ENCODE measurements at regions not wholly inside any gene's neighbourhood (a gene's known extent, or its start where the extent isn't known, plus 50 kb on each side); places are given as distances from the start of the nearest gene placed in this dataset.

DNA sequence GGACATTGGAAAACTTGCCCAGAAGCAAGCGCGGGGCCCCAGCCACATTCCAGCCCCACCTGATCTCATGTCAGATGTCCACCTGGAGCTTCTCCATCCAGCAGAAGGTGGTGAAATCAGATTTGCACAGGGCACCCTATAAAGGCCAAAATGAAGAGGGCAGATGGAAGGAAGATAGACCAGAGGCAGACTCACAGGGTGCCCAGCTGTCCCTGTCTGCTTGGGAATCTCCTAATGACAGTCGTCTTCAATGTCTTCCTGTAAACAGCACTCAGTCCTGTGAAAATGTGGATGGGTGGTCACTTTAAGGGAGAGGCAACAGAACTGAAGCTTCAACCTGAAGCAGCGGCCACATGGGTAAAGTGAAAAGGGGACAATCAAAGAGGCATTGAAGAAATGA, 607.5 kb downstream of the IRX1 start (continued):
- no peak for TF ChIP-seq ZNF146 (tag by site-specific recombination; IDR thresholded peaks at IDR 0.05)
- no peak for TF ChIP-seq ZFP41 (tag by site-specific recombination; IDR thresholded peaks at IDR 0.05; ENCODE audit: borderline replicate concordance)
- TF ChIP-seq ZNF324 (tag by site-specific recombination; IDR thresholded peaks at IDR 0.05): no peak
- no peak for TF ChIP-seq ZBTB20 (tag by site-specific recombination; IDR thresholded peaks at IDR 0.05)
- TF ChIP-seq ZNF362 (tag by site-specific recombination; IDR thresholded peaks at IDR 0.05): no peak

- Histone ChIP-seq H3K4me3 (ENCODE audit: low read depth, low read length) (no peak overlapping the region), H3K36me3 (ENCODE audit: control insufficient read depth in 2 of 2, insufficient read depth in 1 of 2, low read length in 2 of 2) (no peaks in the 10 kb centered on the region), H3K9me3 (ENCODE audit: control insufficient read depth, insufficient read depth, low read depth, low read length) (no peaks in the 10 kb centered on the region), H3K4me1 (ENCODE audit: control insufficient read depth, insufficient read depth, low read length) (no peaks in the 10 kb centered on the region), H3K27ac (ENCODE audit: extremely low read depth, low read depth, low read length) (no peak overlapping the region)
- POLR2A ChIA-PET: no interaction called here
- CTCF ChIA-PET: no interaction called here
- TF ChIP-seq ZNF645 (tag by site-specific recombination; IDR thresholded peaks at IDR 0.05) (no peak), ZNF629 (tag by site-specific recombination; IDR thresholded peaks at IDR 0.05) (no peak), YY2 (tag by site-specific recombination; IDR thresholded peaks at IDR 0.05) (no peak), ZNF223 (tag by site-specific recombination; IDR thresholded peaks at IDR 0.05) (no peak), ZNF549 (tag by site-specific recombination; IDR thresholded peaks at IDR 0.05) (no peak), ZNF514 (tag by site-specific recombination; IDR thresholded peaks at IDR 0.05) (no peak), ZBTB48 (tag by site-specific recombination; IDR thresholded peaks at IDR 0.05) (no peak), ZNF155 (tag by site-specific recombination; IDR thresholded peaks at IDR 0.05) (no peak), GLIS2 (tag by site-specific recombination; IDR thresholded peaks at IDR 0.05) (no peak)
- TF ChIP-seq, protein P1, sequence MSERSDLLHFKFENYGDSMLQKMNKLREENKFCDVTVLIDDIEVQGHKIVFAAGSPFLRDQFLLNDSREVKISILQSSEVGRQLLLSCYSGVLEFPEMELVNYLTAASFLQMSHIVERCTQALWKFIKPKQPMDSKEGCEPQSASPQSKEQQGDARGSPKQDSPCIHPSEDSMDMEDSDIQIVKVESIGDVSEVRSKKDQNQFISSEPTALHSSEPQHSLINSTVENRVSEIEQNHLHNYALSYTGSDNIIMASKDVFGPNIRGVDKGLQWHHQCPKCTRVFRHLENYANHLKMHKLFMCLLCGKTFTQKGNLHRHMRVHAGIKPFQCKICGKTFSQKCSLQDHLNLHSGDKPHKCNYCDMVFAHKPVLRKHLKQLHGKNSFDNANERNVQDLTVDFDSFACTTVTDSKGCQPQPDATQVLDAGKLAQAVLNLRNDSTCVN (tag by site-specific recombination; optimal IDR thresholded peaks at IDR 0.05): no peak
- TF ChIP-seq, protein P2, sequence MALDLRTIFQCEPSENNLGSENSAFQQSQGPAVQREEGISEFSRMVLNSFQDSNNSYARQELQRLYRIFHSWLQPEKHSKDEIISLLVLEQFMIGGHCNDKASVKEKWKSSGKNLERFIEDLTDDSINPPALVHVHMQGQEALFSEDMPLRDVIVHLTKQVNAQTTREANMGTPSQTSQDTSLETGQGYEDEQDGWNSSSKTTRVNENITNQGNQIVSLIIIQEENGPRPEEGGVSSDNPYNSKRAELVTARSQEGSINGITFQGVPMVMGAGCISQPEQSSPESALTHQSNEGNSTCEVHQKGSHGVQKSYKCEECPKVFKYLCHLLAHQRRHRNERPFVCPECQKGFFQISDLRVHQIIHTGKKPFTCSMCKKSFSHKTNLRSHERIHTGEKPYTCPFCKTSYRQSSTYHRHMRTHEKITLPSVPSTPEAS (tag by site-specific recombination; IDR thresholded peaks at IDR 0.05): no peak
- TF ChIP-seq, protein P3, sequence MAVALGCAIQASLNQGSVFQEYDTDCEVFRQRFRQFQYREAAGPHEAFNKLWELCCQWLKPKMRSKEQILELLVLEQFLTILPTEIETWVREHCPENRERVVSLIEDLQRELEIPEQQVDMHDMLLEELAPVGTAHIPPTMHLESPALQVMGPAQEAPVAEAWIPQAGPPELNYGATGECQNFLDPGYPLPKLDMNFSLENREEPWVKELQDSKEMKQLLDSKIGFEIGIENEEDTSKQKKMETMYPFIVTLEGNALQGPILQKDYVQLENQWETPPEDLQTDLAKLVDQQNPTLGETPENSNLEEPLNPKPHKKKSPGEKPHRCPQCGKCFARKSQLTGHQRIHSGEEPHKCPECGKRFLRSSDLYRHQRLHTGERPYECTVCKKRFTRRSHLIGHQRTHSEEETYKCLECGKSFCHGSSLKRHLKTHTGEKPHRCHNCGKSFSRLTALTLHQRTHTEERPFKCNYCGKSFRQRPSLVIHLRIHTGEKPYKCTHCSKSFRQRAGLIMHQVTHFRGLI (tag by site-specific recombination; IDR thresholded peaks at IDR 0.05): no peak
Measured at GRCh38 chr5:4204276-4205141, 608.9 kb downstream of the IRX1 start.

- H3K4me3 ChIP-seq (ENCODE audit: low read depth, low read length): no peak overlapping the region
- no peaks in the 10 kb centered on the region for H3K4me1 ChIP-seq (ENCODE audit: control insufficient read depth, insufficient read depth, low read length)
- POLR2A ChIA-PET: no interaction called here
- no peaks in the 10 kb centered on the region for H3K9me3 ChIP-seq (ENCODE audit: control insufficient read depth, insufficient read depth, low read depth, low read length)
- CTCF ChIA-PET: interaction anchor here (0.6 kb wide), 1 partner anchor 77 kb away, joined by 6 read pairs; no protein-coding TSS in a partner anchor
- H3K36me3 ChIP-seq (ENCODE audit: control insufficient read depth in 2 of 2, insufficient read depth in 1 of 2, low read length in 2 of 2): no peaks in the 10 kb centered on the region
- no peak overlapping the region for H3K27ac ChIP-seq (ENCODE audit: extremely low read depth, low read depth, low read length)
- TF ChIP-seq ZNF404 (tag by site-specific recombination; IDR thresholded peaks at IDR 0.05) (no peak), ZEB2 (tag by site-specific recombination; IDR thresholded peaks at IDR 0.05) (no peak), ZNF10 (tag by site-specific recombination; IDR thresholded peaks at IDR 0.05) (no peak), ZNF23 (tag by site-specific recombination; IDR thresholded peaks at IDR 0.05; ENCODE audit: borderline replicate concordance) (no peak), ZNF560 (tag by site-specific recombination; IDR thresholded peaks at IDR 0.05; ENCODE audit: borderline replicate concordance) (no peak), ZBTB8A (tag by site-specific recombination; IDR thresholded peaks at IDR 0.05) (no peak), ZBTB7A (tag by site-specific recombination; IDR thresholded peaks at IDR 0.05; ENCODE audit: low read depth) (no peak), ZNF169 (tag by site-specific recombination; IDR thresholded peaks at IDR 0.05) (no peak), ZNF621 (tag by site-specific recombination; IDR thresholded peaks at IDR 0.05) (no peak)
- TF ChIP-seq, protein P4, sequence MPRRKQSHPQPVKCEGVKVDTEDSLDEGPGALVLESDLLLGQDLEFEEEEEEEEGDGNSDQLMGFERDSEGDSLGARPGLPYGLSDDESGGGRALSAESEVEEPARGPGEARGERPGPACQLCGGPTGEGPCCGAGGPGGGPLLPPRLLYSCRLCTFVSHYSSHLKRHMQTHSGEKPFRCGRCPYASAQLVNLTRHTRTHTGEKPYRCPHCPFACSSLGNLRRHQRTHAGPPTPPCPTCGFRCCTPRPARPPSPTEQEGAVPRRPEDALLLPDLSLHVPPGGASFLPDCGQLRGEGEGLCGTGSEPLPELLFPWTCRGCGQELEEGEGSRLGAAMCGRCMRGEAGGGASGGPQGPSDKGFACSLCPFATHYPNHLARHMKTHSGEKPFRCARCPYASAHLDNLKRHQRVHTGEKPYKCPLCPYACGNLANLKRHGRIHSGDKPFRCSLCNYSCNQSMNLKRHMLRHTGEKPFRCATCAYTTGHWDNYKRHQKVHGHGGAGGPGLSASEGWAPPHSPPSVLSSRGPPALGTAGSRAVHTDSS (tag by site-specific recombination; IDR thresholded peaks at IDR 0.05): no peak
Measured at GRCh38 chr5:4205398-4205797, 609.8 kb downstream of the IRX1 start.
